CD4-positive, alpha-beta T cell treated with Interleukin-21 for 1 hour (primary cell): ENCODE measurements at regions not wholly inside any gene's neighbourhood (a gene's known extent, or its start where the extent isn't known, plus 50 kb on each side); places are given as distances from the start of the nearest gene placed in this dataset.
"Not testable (repeated sequence)": the region's sequence is repeated elsewhere in the genome, so short reads cannot be mapped to it uniquely, and the experiment has no call there.

Experiments
- DNase-seq: peaks from one replicate; pipeline ENCODE4 v3.0.0-alpha.2; 2020

- no peak for DNase-seq
These were observed 82.2 kb upstream of the SLC22A16 start for GRCh38 chr6:110558575-110558974.

- DNase-seq = no peak
These were observed 80.8 kb upstream of the SLC22A16 start for GRCh38 chr6:110557199-110557598.

GRCh38 chr6:110556317-110557110, 80.1 kb upstream of the SLC22A16 start:
- no peak for DNase-seq

- no peak for DNase-seq
These were observed 78.6 kb upstream of the SLC22A16 start for GRCh38 chr6:110554966-110555460.

GRCh38 chr6:110554441-110554840, 78.0 kb upstream of the SLC22A16 start:
- DNase-seq = no peak

GRCh38 chr6:110552901-110553641, 76.7 kb upstream of the SLC22A16 start:
- no peak for DNase-seq

GRCh38 chr6:110552076-110552475, 75.7 kb upstream of the SLC22A16 start:
- DNase-seq = no peak

GRCh38 chr6:110551088-110551487, 74.7 kb upstream of the SLC22A16 start:
- DNase-seq = no peak

GRCh38 chr6:110550353-110550752, 73.9 kb upstream of the SLC22A16 start:
- no peak for DNase-seq

GRCh38 chr6:110549277-110549676, 72.9 kb upstream of the SLC22A16 start:
- DNase-seq = no peak

GRCh38 chr6:110548110-110548847, 71.9 kb upstream of the SLC22A16 start:
- no peak for DNase-seq

GRCh38 chr6:110547266-110547964, 71.0 kb upstream of the SLC22A16 start:
- no peak for DNase-seq

- DNase-seq = no peak
These were observed 68.9 kb upstream of the SLC22A16 start for GRCh38 chr6:110545081-110545872.

- DNase-seq = peak; percentile 10
These were observed 68.1 kb upstream of the SLC22A16 start for GRCh38 chr6:110544472-110544871.

GRCh38 chr6:110543106-110543505, 66.7 kb upstream of the SLC22A16 start:
- DNase-seq = no peak

GRCh38 chr6:110542311-110543024, 66.1 kb upstream of the SLC22A16 start:
- no peak for DNase-seq

GRCh38 chr6:110541701-110542309, 65.4 kb upstream of the SLC22A16 start:
- DNase-seq = no peak

GRCh38 chr6:110539277-110540019, 63.0 kb upstream of the SLC22A16 start:
- DNase-seq = not testable (repeated sequence)

GRCh38 chr6:110538416-110539160, 62.2 kb upstream of the SLC22A16 start:
- no peak for DNase-seq
